GM10248 (cell line): ENCODE measurements at regions not wholly inside any gene's neighbourhood (a gene's known extent, or its start where the extent isn't known, plus 50 kb on each side); places are given as distances from the start of the nearest gene placed in this dataset.

Source experiments
- CTCF ChIA-PET: fragments of 300-600 bp; sonication (Branson Sonifier 250); formaldehyde crosslinking; extraction: SDS; loops from one replicate; lab custom pipeline; 2021; ENCODE audit warnings: antibody characterized with exemption; lab: Yijun Ruan, JAX
- POLR2A ChIA-PET: fragments of 350-650 bp; sonication (Branson Sonifier 250); formaldehyde crosslinking; extraction: SDS; loops from one replicate; lab custom pipeline; 2020; ENCODE audit warnings: antibody characterized with exemption; lab: Yijun Ruan, JAX
- DNase-seq: peaks from one replicate; pipeline ENCODE4 v3.0.0; 2012; ENCODE audit errors: extremely low spot score
- TF ChIP-seq, protein P1 (sequence below): IDR thresholded peaks from 2 replicates; pipeline ENCODE4 v1.5.1; 2012; ENCODE audit warnings: mild to moderate bottlenecking, low read depth; ENCODE audit errors: extremely low read depth, missing control alignments, control extremely low read depth

DNA sequence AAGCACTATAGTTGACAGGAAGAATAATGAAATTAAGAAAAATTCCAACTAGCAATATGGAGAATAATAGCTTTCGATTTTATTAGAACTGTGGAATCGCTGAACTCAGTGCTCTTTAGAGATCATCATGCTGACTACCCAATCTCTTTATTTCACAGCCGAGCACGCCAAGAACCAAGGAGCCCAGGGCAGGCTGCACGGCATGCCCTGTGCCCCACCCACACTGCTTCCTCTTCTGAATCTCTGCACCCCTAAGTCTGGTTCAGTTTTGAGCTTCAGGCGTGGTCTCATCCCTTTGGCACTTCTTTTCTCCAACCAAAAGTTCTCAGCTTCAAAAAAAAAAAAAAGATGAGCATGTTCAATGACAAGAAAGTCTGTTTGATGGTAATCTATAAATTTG lies 92.4 kb upstream of the ZNF800 start:
- no peak for DNase-seq
- ChIA-PET POLR2A (no interaction called here), CTCF (interaction anchor here (0.8 to 1.7 kb wide), 3 partner anchors 10 to 37 kb away, joined by 3 to 6 read pairs (median 5); no protein-coding TSS in a partner anchor)

DNA sequence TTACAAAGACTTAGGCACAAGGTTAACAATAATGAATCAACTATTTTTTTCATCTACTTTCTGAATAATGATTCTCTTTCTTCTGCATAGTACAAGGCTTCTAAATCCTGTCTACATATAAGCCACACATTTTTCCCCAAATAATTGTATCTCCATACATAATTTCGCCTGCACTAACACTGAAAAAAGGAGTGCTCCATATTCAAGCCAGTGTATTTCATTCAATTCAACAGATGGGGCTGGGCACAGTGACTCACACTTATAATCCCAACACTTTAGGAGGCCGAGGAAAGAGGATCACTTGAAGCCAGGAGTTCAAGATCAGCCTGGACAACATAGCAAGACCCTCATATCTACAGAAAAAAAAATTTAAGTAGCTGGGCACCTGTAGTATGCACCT lies 86.0 kb upstream of the ZNF800 start:
- ChIA-PET POLR2A (no interaction called here), CTCF (interaction anchor here (1.4 kb wide), 1 partner anchor 10 kb away, joined by 4 read pairs; no protein-coding TSS in a partner anchor)
- DNase-seq, result no peak
- TF ChIP-seq, protein P1, sequence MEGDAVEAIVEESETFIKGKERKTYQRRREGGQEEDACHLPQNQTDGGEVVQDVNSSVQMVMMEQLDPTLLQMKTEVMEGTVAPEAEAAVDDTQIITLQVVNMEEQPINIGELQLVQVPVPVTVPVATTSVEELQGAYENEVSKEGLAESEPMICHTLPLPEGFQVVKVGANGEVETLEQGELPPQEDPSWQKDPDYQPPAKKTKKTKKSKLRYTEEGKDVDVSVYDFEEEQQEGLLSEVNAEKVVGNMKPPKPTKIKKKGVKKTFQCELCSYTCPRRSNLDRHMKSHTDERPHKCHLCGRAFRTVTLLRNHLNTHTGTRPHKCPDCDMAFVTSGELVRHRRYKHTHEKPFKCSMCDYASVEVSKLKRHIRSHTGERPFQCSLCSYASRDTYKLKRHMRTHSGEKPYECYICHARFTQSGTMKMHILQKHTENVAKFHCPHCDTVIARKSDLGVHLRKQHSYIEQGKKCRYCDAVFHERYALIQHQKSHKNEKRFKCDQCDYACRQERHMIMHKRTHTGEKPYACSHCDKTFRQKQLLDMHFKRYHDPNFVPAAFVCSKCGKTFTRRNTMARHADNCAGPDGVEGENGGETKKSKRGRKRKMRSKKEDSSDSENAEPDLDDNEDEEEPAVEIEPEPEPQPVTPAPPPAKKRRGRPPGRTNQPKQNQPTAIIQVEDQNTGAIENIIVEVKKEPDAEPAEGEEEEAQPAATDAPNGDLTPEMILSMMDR, result no peak

More for the DNA sequence above, 92.4 kb upstream of the ZNF800 start:
- TF ChIP-seq, protein P1, result no peak

DNA sequence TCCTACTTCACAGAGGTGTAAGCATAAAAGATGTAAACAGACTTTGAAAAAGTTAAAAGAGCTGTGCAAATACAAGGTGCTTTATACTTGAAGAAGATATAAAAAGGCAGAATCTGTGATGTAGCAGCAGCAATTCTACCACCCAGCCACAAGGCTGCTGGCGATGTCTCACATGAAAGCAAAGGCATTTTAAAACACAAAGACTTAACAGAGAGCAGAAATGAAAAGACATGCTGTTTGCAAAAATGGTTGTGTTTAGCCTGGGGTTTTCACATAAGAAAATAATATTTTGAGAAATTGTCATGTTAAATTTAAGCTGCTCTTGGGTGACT lies 85.5 kb upstream of the ZNF800 start:
- POLR2A ChIA-PET, result no interaction called here
- CTCF ChIA-PET, result no interaction called here
- TF ChIP-seq, protein P1, result no peak
- DNase-seq, result no peak

DNA sequence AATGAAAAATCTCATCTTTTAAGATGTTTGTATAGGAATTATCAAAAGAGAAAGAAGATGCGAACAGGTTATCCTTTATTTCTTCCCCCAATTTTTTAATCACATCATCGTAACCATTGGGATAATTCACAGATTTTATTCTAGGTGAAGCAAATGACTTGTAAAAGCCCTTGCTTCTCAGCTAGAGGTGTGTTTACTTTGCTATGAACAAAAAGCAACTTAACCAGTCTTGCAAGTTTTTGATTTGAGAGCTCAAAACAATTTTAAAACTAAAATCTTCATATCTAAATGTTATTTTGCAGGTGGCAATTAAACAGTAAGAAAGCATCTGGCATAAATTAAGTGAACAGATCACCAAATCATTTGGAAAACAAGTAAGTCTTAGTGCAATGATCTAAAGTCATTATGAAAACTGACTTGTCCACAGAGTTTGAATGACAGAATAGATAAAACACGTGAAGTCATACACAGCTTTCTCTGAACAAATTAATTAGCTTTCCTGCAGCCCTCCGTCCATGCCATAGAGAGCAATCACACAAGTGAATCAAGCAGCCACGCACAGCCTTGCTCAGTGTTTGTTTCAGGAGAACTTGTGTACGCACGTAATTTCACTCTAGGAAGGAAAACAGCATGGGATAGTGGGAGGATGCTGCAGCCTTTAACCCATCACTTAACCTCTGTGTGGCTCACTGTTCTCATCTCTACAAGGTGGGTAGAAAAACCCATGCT lies 85.0 kb upstream of the ZNF800 start:
- TF ChIP-seq, protein P1, result no peak
- DNase-seq, result no peak
- ChIA-PET CTCF (no interaction called here), POLR2A (no interaction called here)

DNA sequence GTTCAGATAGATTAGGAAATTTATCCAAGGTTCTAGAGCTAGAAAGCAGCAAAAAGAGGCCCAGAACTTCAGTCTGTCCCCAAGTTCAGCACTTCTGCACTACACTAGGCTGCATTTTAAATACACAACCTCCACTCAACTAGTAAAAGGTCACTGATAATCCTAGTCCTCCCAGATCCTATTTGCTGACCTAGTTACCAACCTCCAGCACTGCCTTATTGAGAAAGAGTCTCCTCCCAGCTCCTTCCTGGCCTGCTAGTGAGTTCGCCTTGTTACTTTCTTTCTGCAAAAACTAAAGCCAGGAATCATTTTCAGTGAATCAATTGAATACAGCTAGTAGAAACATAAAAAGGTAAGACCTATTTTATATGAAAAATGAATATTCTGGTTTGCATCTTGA lies 84.1 kb upstream of the ZNF800 start:
- TF ChIP-seq, protein P1, result no peak
- POLR2A ChIA-PET, result no interaction called here
- CTCF ChIA-PET, result no interaction called here
- DNase-seq, result no peak

DNA sequence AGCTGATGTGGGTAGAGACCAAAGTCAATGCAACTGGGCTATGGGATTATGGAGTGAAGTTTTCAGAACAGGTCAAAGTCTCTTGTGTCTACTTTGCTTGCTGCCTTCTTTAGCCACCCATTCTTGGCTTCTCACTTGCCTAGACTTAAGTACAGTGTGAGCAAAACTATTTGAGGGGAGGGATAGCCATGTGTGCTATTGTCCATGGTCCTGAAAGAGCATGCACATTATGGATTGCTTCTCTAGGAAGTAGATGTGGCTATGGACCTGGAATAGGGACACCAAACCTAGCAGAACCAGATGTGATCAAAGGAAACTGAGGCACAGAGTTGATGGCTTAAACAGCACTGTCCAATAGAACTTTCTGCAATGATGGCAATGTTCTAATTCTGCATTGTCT lies 81.9 kb upstream of the ZNF800 start:
- TF ChIP-seq, protein P1, result no peak
- ChIA-PET POLR2A (no interaction called here), CTCF (interaction anchor here (1.0 to 1.2 kb wide), 3 partner anchors 9 to 34 kb away, joined by 3 to 5 read pairs (median 4); no protein-coding TSS in a partner anchor)

More for the DNA sequence above, 81.9 kb upstream of the ZNF800 start:
- DNase-seq, result no peak
